ENCODE measurements at regions not wholly inside any gene's neighbourhood (a gene's known extent, or its start where the extent isn't known, plus 50 kb on each side); places are given as distances from the start of the nearest gene placed in this dataset.

GRCh38 chr2:11068856-11069526, 86.3 kb upstream of the SLC66A3 start:
- TF ChIP-seq FOXA1 (IDR thresholded peaks at IDR 0.05) (no peak), BHLHE40 (IDR thresholded peaks at IDR 0.05; ENCODE audit: borderline replicate concordance) (no peak), ELF4 (IDR thresholded peaks at IDR 0.05) (no peak), SP1 (IDR thresholded peaks at IDR 0.05) (no peak)

Data from HEK293T (cell line).